LNCAP (cell line): ENCODE measurements at regions not wholly inside any gene's neighbourhood (a gene's known extent, or its start where the extent isn't known, plus 50 kb on each side); places are given as distances from the start of the nearest gene placed in this dataset.

Source experiments
- CTCF ChIP-seq: fragments of 450-650 bp; IDR thresholded peaks from 2 replicates; pipeline ENCODE4 v1.5.1; 2017; ENCODE audit warnings: mild to moderate bottlenecking

- no peak for TF ChIP-seq CTCF
Observed at GRCh38 chr16:86901483-86901882, 323.1 kb downstream of the FOXL1 start.

GRCh38 chr16:86902656-86903001 lies 324.3 kb downstream of the FOXL1 start:
- no peak for TF ChIP-seq CTCF

GRCh38 chr16:86903068-86903467 lies 324.7 kb downstream of the FOXL1 start:
- no peak for TF ChIP-seq CTCF

GRCh38 chr16:86905302-86905701 lies 327.0 kb downstream of the FOXL1 start:
- TF ChIP-seq CTCF, result no peak

GRCh38 chr16:86906623-86907022 lies 328.3 kb downstream of the FOXL1 start:
- TF ChIP-seq CTCF, result no peak

- no peak for TF ChIP-seq CTCF
Observed at GRCh38 chr16:86909359-86910160, 331.2 kb downstream of the FOXL1 start.

GRCh38 chr16:86910161-86910769 lies 331.9 kb downstream of the FOXL1 start:
- no peak for TF ChIP-seq CTCF
